ENCODE measurements at regions not wholly inside any gene's neighbourhood (a gene's known extent, or its start where the extent isn't known, plus 50 kb on each side); places are given as distances from the start of the nearest gene placed in this dataset.
A peak's percentile ranks its signal among the peaks of the same experiment; 100 is the strongest.

GRCh38 chr10:64040781-64041180, 519.6 kb downstream of the REEP3 start:
- Histone ChIP-seq H3K27ac (ENCODE audit: low read length in 2 of 2) (no peak overlapping the region), H2AFZ (ENCODE audit: insufficient read depth, low read depth, low read length, poor library complexity, severe bottlenecking) (peak overlapping the region; percentile 73), H4K20me1 (ENCODE audit: control insufficient read depth, insufficient read depth, low read length, poor library complexity, severe bottlenecking) (no peaks in the 10 kb centered on the region), H3K4me2 (replicated peaks; ENCODE audit: low read depth, low read length, poor library complexity, severe bottlenecking) (peak overlapping the region; percentile 74), H3K4me3 (ENCODE audit: control extremely low read depth in 1 of 5, extremely low read depth in 1 of 5, insufficient read depth in 1 of 5, low read depth in 2 of 5, low read length in 4 of 5) (peak overlapping the region in 1 of 5 experiments; percentile 12), H3K9ac (ENCODE audit: low read length) (peak overlapping the region; percentile 46), H3K27me3 (replicated peaks in 1 of 4; ENCODE audit: control extremely low read depth in 1 of 4, control insufficient read depth in 3 of 4, insufficient read depth in 4 of 4, low read length in 3 of 4) (no peaks in the 10 kb centered on the region), H3K36me3 (replicated peaks in 1 of 2; ENCODE audit: control extremely low read depth in 1 of 2, control insufficient read depth in 1 of 2, extremely low read depth in 1 of 2, insufficient read depth in 2 of 2, low read length in 1 of 2) (no peaks in the 10 kb centered on the region), H3K79me2 (ENCODE audit: control insufficient read depth, insufficient read depth, low read length) (no peaks in the 10 kb centered on the region), H3K9me3 (ENCODE audit: control extremely low read depth in 1 of 3, control insufficient read depth in 2 of 3, insufficient read depth in 1 of 3, low read length in 2 of 3) (no peaks in the 10 kb centered on the region), H3K4me1 (ENCODE audit: control insufficient read depth in 2 of 2, insufficient read depth in 2 of 2, low read length in 2 of 2) (peaks cover 7 to 10% of the 10 kb centered on the region in 2 donors)
- Mint-ChIP-seq H3K27me3 (peaks cover 11% of the 10 kb centered on the region), H3K9me3 (ENCODE audit: insufficient read depth) (no peaks in the 10 kb centered on the region), H3K4me3 (peak overlapping the region; percentile 77), H3K4me1 (peaks cover 9% of the 10 kb centered on the region), H3K27ac (no peak overlapping the region)
- no peak for TF ChIP-seq EZH2 (IDR thresholded peaks at IDR 0.05; ENCODE audit: borderline replicate concordance, insufficient read depth, low read depth, low read length, poor library complexity, severe bottlenecking)
- no peak for TF ChIP-seq CTCF (IDR thresholded peaks at IDR 0.05)
- intact Hi-C loops (cut with micrococcal nuclease) = no loop called here
- DNase-seq (no peak), ATAC-seq (ENCODE audit: low read depth) (no peak)
- ChIA-PET CTCF (interaction anchor here (0.9 to 2.7 kb wide), 5 partner anchors 8 to 63 kb away, joined by 3 to 10 read pairs (median 8); no protein-coding TSS in a partner anchor), POLR2A (no interaction called here)
- 15% methylated on average over 1 of the region's 2 CpGs for WGBS (ENCODE audit: insufficient coverage)

DNA sequence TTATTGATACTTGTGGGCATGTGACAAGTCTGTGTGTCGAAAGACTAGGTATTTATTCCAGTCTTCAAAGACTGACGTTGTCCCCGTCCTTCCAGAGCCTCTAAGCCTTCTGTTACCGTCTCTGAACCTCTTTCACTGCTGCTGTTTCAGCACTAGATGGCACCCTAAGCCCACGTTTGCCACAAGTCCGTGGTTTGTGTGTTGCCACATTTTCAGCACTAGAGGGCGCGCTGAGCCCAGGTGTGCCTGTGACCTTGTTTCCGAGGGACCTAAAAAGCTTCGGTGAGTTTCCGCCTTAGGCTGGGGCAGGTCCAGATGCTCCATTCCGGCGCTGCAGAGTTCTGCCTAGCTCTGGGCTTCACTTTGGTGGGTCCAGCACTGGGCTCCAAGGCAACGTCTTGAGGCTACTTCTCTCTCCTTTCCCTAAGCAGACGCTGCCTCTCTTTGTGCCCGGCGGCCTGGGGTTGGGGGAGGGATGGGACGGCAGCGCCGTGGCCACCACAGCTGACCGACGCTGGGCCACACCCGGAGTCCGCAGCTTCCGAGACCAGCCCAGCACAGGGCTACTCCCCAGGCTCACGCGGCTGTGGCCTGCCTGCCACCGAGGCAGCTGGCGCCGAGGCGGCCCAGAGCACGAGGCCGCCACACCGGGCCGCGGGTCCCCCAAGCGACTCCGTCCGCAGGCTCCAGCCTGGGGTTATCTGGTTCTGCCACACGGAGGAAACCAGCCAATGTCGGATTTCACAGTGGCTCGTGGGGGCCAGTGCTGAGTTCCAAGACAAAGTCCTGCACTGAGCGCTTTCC, 520.2 kb downstream of the REEP3 start:
- no peak overlapping the region for H3K27ac ChIP-seq (ENCODE audit: low read length in 2 of 2)
- Mint-ChIP-seq H3K9me3 (ENCODE audit: insufficient read depth) (no peaks in the 10 kb centered on the region), H3K27me3 (peaks cover 8% of the 10 kb centered on the region), H3K4me1 (peaks cover 9% of the 10 kb centered on the region), H3K4me3 (peak overlapping the region; percentile 77), H3K27ac (no peak overlapping the region)
- ChIA-PET CTCF (interaction anchor here (0.7 to 2.7 kb wide), 8 partner anchors 9 to 64 kb away, joined by 3 to 10 read pairs (median 6); no protein-coding TSS in a partner anchor), POLR2A (no interaction called here)
- 29% methylated on average over 42 of the region's 43 CpGs for WGBS (ENCODE audit: insufficient coverage)
- H4K20me1 ChIP-seq (ENCODE audit: control insufficient read depth, insufficient read depth, low read length, poor library complexity, severe bottlenecking) = no peaks in the 10 kb centered on the region
- no peaks in the 10 kb centered on the region for H3K9me3 ChIP-seq (ENCODE audit: control extremely low read depth in 1 of 3, control insufficient read depth in 2 of 3, insufficient read depth in 1 of 3, low read length in 2 of 3)
- peak overlapping the region; percentile 12 to 48 (median 33) for H3K4me3 ChIP-seq (ENCODE audit: control extremely low read depth in 1 of 5, extremely low read depth in 1 of 5, insufficient read depth in 1 of 5, low read depth in 2 of 5, low read length in 4 of 5)
- no peaks in the 10 kb centered on the region for H3K27me3 ChIP-seq (replicated peaks in 1 of 4; ENCODE audit: control extremely low read depth in 1 of 4, control insufficient read depth in 3 of 4, insufficient read depth in 4 of 4, low read length in 3 of 4)
- peak overlapping the region; percentile 74 for H3K4me2 ChIP-seq (replicated peaks; ENCODE audit: low read depth, low read length, poor library complexity, severe bottlenecking)
- H3K9ac ChIP-seq (ENCODE audit: low read length) = peak overlapping the region; percentile 46
- no peaks in the 10 kb centered on the region for H3K79me2 ChIP-seq (ENCODE audit: control insufficient read depth, insufficient read depth, low read length)
- H3K36me3 ChIP-seq (replicated peaks in 1 of 2; ENCODE audit: control extremely low read depth in 1 of 2, control insufficient read depth in 1 of 2, extremely low read depth in 1 of 2, insufficient read depth in 2 of 2, low read length in 1 of 2) = no peaks in the 10 kb centered on the region
- peak; percentile 87 for DNase-seq
- TF ChIP-seq CTCF (IDR thresholded peaks at IDR 0.05) (peak; percentile 100), EZH2 (IDR thresholded peaks at IDR 0.05; ENCODE audit: borderline replicate concordance, insufficient read depth, low read depth, low read length, poor library complexity, severe bottlenecking) (no peak)
- H3K4me1 ChIP-seq (ENCODE audit: control insufficient read depth in 2 of 2, insufficient read depth in 2 of 2, low read length in 2 of 2) = peaks cover 7 to 10% of the 10 kb centered on the region in 2 donors
- peak overlapping the region; percentile 73 for H2AFZ ChIP-seq (ENCODE audit: insufficient read depth, low read depth, low read length, poor library complexity, severe bottlenecking)
- intact Hi-C loops (cut with micrococcal nuclease) = no loop called here
- ATAC-seq (ENCODE audit: low read depth) = peak; percentile 98

All from B cell (primary cell).